ENCODE measurements at regions not wholly inside any gene's neighbourhood (a gene's known extent, or its start where the extent isn't known, plus 50 kb on each side); places are given as distances from the start of the nearest gene placed in this dataset.
"Not testable (repeated sequence)": the region's sequence is repeated elsewhere in the genome, so short reads cannot be mapped to it uniquely, and the experiment has no call there.

DNA sequence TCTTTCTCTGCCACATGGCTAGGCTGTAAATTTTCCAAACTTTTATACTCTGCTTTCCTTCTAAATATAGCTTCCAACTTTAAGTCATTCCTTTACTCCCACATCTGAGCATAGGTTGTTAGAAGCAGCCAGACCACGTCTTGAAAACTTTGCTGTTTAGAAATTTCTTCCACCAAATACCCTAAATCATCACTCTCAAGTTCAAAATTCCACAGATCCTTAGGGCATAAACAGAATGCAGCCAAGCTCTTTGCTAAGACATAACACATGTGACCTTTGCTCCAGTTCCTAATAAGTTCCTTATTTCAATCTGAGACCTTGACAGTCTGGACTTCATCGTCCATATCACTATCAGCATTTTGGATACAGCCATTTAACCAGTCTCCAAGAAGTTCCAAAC is 749.9 kb downstream of the METTL15 start:
- DNase-seq: no peak

DNA sequence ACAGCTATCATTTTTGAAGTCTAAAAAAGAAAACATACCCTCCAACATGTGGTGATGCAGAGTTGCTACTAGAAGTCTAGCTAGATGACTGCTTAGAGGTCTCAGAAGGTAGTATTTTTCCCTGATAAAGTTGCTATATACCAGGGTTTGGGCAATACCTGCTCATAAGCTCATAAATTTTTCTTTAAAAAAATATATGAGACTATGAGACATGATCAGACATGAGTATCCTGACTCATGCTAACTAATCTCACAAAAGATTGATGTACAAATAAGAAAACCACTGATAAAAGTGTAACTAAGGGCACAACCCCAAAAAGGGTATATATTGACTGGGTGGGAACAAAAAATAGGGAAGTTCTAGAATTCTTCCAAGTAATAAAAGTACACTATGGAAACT is 740.9 kb downstream of the METTL15 start:
- no peak for DNase-seq

DNA sequence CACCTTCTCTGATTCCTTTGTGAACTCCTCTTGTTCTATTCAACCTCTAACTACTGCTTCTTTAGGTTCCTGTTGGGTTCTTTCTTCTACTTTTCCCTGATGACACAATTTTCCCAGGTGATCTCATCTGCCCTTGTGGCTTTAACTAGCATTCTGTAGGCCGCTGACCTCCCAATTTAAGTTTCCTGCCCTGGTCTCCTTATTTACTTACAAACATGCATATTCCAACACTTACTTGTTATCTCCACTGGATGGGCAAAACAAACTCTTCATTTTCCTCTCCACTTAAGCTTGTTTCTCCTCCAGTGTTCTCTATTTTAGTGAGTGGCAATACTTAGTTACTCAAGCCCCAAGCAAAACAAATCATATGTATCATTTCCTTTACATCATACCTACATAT is 734.5 kb downstream of the METTL15 start:
- DNase-seq: no peak

DNA sequence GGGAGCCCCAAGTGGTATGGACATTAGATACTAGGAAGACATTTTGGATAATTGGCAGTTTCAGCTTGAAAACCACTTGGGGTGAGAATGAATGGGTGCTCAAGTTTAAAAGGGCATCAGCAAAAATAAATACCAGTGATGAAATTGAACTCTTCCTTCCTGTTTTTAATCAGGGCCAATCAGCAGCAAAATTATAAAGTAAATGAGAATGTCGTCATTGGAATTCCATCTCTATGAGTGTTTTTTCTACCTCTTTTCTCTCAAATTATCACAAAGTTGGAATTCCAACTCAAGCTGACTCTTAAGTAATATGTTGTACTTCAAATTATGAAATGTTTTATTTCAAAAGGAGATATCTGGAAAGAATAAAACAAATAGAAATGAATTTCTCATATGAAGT is 730.6 kb downstream of the METTL15 start:
- DNase-seq: no peak

DNA sequence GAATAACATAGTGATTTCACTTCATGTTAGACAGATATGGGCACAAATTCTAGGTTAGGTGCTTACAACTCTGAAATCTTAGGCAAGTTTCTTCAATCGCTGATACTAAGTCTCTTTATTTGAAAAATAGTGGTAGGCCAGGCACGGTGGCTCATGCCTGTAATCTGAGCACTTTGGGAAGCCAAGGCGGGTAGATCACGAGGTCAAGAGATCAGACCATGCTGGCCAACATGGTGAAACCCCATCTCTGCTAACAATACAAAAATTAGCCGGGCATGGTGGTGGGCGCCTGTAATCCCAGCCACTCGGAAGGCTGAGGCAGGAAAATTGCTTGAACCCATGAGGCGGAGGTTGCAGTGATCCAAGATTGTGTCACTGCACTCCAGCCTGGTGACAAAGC is 729.4 kb downstream of the METTL15 start:
- DNase-seq: no peak

DNA sequence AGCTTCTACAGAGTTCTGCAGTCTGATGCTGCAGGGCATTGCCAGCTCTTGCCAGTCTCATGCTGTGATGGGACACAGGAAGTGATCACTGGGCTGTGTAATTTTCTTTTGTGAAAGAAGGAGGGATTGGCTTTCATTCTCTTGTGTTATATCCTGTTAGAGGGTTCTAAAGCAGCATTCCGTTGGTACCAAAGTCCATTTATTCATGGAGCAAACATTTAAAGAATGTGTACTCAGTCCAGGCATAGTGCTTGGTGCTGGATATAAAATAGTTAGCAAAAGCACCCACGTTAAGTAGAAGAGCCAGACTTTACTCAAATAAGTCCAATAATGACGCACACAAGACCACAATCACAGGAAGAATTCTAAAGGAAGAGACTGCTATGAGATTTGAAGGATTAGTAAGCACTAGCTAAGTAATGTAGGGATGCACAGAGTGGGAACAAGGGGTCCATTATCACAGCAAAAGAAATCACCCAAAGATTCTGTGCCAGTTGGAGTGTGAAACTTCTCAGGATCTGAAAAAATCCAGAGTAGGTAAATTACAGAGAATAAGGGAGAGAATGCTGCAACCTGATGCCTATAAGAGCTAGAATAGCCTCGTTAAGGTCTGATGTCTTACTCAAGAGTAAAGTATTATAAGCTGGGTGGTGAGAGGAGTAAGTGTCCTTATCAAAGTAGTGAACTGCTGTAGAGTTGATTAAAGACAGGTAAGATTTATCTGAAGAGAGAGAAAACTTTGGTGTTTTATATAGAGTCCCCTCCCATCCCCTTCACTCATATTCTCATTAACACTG is 728.3 kb downstream of the METTL15 start:
- no peak for DNase-seq

DNA sequence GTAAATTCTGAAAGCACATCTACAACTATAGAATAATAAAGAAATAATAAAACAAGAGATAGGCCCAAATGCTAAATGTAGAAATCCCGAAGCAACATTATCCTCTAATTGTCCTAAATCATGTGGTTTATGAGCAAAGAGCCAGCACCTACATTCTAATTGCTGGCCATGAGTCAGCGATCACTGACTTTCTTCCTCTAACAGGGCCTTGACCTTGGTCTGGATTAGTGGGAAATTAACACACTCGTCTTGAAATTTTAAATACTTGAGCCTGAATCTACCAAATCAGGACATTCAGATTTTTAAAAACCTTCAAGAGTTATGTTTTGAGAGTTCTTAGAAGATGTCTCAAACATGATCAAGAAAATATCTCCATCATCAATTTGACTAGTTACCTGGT is 727.6 kb downstream of the METTL15 start:
- DNase-seq: no peak

DNA sequence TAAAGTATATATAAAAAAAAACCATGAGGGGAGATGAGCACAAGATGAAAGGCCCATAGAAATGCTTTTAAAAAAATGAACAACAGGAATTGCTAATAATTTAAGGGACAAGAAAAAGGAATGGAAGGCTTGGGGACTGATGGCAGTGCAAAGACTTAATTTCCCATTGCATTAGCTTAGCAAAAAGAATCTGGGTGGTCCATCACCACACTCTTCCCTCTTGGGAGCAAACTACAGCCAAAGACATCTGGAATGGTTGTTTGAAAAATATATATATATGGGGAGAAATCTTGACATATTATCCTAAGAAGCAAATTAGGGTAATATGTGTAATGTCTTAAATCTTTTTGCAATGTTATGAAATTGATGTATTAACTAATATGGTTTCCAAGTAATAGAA is 727.1 kb downstream of the METTL15 start:
- no peak for DNase-seq

DNA sequence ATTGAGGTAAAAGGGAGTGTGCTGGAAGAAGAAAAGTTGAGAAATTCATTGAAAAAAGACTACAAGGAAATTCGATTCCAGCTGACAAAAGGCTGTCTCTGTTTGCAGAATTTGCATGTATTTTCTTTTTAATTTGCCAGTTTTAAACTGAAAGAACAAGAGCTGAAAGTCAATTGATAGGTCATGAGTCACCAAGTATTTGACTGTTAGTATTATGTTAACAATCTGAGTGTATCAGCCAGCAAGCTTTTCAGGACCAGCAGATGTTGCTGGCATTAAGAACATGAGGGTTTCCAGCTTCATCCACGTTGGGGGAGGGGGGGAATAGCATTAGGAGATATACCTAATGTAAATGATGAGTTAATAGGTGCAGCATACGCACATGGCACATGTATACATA is 726.7 kb downstream of the METTL15 start:
- DNase-seq: no peak

DNA sequence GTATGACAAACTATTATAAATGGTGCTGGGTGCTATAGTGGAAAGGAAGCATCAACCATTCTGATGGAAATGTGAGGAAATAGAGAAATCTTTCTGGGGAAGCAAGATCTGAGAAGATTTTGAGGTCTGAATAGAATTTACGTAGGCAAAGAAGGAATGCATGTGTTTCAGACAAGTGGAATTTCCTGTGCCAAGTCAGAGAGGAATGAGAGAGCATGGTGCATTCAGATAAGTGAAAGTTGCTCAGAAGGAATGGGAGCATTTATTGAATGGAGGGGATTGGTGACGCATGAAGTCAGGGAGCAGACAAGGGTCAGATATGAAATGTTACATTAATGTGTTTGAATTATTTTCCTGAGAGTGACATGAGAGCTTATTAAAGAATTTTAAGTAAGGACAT is 725.5 kb downstream of the METTL15 start:
- DNase-seq: no peak

DNA sequence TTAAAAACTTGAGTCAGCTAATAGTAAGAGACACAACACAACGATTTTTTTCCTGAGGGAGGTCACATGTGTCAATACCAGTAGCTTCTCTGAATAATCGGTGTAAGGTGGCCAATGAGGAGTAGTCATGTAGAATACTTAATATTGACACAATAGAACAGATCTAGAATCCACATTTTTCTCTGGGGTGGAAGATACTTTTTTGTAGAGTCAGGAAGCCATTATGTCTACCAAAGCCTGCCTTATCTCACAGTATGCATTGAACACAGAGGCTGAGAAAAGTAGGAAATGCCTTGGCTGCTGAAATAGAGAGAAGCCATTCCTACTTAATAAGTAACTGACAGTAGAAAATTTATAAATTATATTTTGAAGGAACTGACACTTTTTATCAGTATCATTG is 725.0 kb downstream of the METTL15 start:
- no peak for DNase-seq

DNA sequence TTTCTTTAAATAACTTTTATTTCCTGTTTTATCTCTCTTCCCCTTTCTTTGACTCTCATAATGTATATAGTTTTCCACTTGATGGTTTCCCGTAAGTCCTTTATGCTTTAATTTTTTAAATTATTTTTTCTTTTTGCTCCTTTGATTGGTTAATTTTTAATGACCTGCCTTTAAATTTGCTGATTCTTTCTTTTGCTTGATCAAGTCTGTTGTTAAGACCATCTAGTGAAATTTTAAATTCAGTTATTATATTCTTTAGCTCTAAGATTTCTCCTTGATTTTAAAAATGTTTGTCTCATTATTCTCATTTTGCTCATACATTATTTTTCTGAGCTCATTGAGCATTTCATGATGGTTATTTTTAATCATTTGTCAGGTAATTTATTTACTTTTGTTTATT is 718.6 kb downstream of the METTL15 start:
- DNase-seq: no peak

DNA sequence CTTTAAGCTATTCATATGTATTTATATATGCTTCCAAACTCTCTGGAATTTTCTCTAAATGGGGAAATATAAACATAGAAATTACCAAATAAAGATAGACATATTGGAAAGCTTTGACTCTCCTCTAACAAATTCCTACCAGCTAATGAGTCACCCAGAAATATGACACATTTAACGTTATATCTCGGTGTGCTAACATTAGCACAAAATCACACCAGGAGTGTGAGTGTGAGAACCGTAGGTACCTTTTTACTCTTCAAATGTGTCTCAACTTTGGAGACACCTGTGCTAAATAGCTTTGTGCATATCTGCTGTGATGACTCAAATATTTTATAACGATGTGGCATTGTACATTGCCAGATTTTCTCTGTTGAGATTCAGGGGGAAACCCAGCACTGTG is 714.4 kb downstream of the METTL15 start:
- no peak for DNase-seq

DNA sequence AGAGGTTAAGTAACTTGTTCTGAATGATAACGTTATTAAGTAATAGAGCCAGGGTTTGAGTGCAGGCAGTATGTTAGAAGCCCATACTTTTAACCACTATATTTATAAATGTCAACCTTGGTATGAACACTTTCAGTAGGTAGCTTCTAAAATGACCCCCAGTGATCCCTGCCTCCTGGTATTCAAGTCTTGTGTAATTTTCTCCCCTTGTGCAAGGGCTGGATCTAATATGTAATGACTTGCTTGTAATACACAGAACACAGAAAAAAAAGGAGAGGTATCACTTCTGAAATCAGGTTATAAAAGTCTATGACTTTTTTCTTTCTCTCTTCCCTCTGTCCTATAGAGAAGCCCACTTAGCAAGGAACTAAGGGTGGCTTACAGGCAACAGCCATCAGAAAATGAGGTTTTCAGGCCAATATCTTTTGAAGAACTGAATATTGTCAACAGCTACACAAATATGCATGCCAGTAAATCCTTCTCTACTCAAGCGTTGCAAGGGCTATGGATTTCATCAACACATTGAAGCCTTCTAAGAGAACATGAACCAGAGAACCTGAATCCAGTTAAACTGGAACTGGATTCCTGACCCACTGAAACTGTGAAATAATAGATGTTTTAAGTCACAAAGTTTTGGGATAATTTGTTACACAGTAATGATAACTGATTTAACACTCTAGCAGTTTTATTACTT is 712.3 kb downstream of the METTL15 start:
- no peak for DNase-seq

DNA sequence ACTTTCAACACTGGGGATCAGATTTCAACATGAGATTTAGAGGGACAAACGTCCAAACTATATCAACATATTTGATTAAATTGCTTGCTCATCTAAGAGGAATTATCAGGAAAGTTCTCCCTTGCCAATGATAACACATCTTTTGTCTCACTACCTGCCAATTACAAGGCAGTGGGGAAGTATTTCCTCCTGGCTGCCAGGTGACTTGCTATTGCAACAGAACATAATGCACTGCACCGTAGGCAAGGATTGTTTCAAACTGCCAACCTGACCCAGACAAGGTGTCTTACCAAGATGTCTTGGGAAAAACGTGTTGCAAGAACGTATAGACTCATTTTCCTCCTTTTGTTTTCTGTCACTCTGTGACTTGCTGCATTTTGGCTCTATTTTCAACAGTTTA is 711.6 kb downstream of the METTL15 start:
- no peak for DNase-seq

DNA sequence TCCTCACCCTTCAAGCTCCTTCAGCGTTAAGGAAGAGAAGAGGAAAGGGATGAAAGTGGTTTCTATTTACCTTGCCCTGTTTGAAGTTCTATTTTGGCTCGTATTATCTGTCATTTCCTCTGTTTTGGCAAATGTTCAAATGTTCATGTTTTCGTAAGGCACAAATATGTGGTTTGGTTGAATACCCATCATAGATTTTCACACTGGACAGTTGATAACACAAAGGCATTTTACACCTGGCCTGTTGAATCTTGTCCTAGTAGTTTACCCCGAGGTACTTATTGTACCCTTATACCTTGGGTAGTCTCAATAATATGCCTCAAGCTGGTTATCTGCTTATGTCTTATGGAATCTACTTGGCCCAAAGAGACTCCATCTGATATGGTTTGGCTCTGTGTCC is 706.9 kb downstream of the METTL15 start:
- no peak for DNase-seq

DNA sequence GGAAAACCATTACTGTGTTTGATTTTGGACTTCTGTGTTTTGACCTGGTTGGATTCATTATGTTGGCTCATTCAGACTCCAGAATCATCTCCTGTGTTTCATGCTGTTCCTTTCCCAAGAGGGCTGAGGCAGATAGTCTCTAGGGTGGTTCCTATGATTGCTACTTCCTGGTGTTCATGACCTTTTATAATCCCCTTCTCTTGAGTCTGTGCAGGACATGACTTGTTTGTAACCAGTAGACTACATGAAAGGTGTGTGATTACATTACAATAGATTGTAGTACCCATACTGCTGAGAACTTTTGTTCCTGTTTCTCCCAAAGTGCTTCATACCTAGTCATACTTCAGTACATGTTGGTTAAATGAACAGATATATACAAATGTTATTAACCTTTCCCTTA is 700.6 kb downstream of the METTL15 start:
- DNase-seq: no peak

DNA sequence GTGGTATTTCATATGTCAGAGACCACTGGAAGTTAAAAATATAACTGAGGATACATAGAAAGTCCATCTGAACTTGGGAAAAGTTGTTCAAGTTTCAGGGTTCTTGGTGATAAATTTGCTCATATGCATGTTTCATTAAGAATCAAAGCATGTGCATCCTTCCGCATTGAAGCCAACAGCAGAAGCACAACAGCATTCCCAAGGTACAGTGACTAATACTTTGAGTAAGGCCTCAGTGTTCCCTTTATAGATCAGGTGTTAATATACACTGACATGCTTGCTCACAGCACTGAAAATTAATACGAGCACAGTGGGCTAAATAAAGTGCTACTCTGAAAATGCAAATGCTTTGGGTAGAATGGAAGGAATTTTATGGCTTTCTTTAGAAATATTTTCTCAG is 691.1 kb downstream of the METTL15 start:
- no peak for DNase-seq

DNA sequence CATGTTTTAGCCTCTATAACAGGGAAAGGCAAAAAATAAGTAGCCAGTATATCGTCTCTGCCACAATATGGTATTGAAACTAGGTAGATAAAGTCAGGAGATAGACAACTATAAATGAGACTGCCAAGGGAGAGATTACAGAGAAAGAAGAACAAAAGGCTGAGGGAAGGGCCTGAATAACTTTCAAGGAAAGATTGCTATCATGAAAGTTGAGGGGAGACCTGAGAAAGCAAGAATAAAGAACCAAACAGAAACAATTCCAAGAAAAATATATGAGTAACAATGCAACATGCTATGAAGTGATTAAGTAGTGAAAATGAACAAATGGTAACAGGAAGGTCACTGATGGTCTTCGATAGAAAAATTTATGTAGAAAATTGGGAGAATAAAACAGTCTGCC is 690.1 kb downstream of the METTL15 start:
- DNase-seq: no peak

DNA sequence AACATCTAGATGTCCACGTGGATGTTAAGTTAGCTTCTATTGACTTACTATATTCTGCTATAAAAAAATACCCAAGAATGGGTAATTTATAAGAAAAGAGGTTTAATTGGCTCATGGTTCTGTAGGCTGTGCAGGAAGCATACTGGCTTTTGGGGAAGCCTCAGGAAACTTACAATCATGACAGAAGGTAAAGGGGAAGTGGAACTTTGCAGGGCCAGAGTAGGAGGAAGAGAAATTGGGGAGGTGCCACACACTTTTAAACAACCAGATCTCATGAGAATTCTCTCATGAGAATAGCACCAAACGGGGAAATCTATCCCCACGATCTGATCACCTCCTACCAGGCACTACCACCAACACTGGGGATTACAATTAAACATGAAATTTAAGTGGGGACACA is 689.3 kb downstream of the METTL15 start:
- no peak for DNase-seq

DNA sequence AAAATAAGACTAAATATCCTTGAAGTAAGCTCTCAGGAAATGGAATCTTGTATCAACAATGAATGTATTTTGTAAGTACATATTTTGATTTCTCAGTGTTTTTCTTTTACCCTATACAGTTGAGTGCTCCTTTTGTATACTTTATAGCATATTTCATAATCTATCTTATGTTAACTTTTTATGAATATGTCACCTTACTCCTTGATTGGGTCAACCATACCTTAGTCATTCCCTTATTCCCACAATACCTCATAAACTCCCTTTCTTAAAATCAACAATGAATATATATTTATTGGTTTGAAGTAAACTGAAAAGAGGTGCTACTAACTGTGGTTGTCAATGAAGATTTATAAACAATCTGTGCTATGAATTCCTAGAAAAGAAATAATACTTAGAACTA is 686.2 kb downstream of the METTL15 start:
- no peak for DNase-seq

DNA sequence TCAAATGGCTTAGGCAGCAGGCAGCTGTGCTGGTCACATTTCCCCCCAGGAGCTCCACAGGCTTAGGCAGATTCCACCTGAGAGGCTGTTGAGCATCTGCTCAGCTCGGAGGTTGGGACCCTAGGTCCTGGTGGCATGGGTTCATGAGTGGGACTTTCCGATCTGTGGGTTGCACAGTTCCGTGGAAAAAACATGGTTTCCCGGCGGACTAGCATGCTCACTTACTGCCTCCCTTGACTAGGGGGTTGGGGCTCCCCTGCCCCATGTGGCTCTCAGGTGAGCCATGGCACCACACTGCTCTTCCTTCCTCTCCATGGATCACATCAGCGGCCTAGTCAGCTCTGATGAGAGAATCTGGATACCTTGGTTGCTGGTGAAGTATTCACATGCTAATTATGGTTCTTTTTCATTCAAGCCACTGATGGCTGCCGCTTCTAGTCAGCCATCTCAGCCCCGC is 685.1 kb downstream of the METTL15 start:
- DNase-seq: no peak

DNA sequence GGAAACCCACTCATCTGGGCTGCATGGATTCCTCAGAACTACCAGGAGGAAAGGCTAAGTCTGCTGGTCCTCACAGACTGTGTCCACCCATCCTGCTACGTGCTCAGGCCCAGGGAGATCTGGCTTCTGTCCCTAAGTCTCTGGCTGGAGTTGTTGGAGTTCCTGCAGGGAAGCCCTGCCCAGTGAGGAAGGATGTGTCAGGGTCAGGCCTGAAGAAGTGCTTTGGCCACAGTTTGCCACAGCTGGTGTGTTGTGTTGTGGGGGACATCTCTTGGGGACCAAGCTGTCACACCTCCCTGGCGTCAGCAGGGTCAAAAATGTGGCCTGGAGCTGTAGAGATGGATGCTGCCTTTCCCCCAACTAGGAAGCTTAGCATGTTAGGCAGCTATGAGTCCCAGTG is 684.7 kb downstream of the METTL15 start:
- DNase-seq: no peak

DNA sequence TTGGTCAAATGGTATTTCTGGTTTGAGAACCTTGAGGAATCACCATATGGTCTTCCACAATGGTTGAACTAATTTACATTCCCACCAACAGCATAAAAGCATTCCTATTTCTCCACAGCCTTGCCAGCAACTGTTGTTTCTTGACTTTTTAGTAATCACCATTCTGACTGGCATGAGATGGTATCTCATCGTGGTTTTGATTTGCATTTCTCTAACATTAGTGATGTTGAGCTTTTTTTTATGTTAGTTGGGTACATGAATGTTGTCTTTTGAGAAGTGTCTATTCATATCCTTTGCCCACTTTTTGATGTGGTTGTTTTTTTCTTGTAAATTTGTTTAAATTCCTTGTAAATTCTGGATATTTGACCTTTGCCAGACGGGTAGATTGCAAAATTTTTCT is 679.7 kb downstream of the METTL15 start:
- DNase-seq: not testable (repeated sequence)

DNA sequence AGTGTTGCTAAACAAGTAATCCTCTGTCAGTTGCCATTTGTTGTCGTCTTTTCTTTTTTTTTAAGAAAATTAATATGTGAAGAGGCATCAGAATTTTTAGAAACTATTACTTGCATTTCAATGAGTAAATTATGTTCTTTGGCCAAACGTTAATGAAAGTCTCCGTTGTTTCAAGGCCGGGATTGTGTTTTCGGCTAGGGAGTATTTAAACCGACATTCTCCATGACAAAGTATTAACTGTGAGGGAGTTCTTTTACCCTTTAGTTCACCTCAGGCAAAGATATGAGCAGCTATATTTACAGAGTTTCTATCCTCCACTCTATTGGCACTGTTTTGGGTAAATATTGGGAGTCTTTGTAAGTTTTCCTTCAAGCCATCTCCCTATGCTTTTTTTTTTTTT is 668.9 kb downstream of the METTL15 start:
- DNase-seq: no peak
